ENCODE measurements at regions not wholly inside any gene's neighbourhood (a gene's known extent, or its start where the extent isn't known, plus 50 kb on each side); places are given as distances from the start of the nearest gene placed in this dataset.

DNA sequence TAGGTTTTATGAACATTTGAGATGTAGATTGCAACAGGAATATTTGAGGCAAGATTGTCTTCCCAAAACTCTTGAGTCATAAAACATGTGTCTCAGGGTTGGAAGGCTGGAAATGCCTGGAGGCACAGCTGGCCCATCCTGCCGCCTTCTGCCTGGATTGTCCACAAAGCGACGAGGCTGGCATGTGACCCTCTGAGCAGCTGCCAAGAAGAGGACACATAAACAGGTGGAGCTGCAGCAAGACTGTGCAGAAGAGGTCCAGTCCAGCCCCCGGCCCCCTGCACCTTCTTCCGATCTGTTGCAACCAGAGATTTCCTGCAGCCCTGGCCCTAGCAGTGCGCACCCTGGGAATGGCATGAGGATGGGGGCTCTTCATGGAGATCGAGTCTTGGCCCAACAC lies 101.9 kb upstream of the BCOR start:
- TF ChIP-seq CTCF (IDR thresholded peaks at IDR 0.05) (no peak), POLR2A (IDR thresholded peaks at IDR 0.05; ENCODE audit: low read depth) (no peak), POLR2AphosphoS5 (IDR thresholded peaks at IDR 0.05) (no peak)

Measured in esophagus muscularis mucosa (tissue), 3 donors.